Fibroblast of pulmonary artery (primary cell): ENCODE measurements at regions not wholly inside any gene's neighbourhood (a gene's known extent, or its start where the extent isn't known, plus 50 kb on each side); places are given as distances from the start of the nearest gene placed in this dataset.
"Not testable (repeated sequence)": the region's sequence is repeated elsewhere in the genome, so short reads cannot be mapped to it uniquely, and the experiment has no call there.

Source experiments
- DNase-seq: peaks from one replicate; pipeline ENCODE4 v3.0.0-alpha.2; 2010; ENCODE audit warnings: low read depth
- H3K4me3 ChIP-seq: replicated peaks from 2 replicates; pipeline ENCODE4 v1.5.1; 2011; ENCODE audit warnings: low read depth, mild to moderate bottlenecking, control low read depth, low read length, moderate library complexity
- TF ChIP-seq, protein P1 (sequence below): IDR thresholded peaks from 2 replicates; pipeline ENCODE4 v1.5.1; 2011; ENCODE audit warnings: mild to moderate bottlenecking, control low read depth, low read length, inconsistent platforms; ENCODE audit errors: missing control alignments

DNA sequence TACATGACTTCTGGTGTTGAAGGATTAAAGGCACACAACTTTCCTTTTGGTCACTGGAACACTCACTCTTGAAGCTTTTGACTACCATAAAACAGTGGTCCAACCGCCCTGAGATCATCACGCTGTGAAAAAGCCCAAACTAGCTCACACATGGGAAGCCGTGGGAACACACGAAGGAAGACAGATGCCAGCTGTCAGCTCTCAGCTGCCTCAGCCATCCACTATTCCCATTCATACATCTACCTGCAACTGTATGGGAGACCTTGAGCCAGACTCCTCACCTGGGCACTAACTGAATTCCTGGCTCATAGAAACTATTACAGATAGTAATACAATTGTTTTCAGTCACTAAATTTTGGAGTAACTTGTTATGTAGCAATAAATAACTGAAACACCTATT is 246.1 kb downstream of the MSX2 start:
- H3K4me3 ChIP-seq = no peak overlapping the region
- DNase-seq = no peak
- TF ChIP-seq, protein P1, sequence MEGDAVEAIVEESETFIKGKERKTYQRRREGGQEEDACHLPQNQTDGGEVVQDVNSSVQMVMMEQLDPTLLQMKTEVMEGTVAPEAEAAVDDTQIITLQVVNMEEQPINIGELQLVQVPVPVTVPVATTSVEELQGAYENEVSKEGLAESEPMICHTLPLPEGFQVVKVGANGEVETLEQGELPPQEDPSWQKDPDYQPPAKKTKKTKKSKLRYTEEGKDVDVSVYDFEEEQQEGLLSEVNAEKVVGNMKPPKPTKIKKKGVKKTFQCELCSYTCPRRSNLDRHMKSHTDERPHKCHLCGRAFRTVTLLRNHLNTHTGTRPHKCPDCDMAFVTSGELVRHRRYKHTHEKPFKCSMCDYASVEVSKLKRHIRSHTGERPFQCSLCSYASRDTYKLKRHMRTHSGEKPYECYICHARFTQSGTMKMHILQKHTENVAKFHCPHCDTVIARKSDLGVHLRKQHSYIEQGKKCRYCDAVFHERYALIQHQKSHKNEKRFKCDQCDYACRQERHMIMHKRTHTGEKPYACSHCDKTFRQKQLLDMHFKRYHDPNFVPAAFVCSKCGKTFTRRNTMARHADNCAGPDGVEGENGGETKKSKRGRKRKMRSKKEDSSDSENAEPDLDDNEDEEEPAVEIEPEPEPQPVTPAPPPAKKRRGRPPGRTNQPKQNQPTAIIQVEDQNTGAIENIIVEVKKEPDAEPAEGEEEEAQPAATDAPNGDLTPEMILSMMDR = no peak

DNA sequence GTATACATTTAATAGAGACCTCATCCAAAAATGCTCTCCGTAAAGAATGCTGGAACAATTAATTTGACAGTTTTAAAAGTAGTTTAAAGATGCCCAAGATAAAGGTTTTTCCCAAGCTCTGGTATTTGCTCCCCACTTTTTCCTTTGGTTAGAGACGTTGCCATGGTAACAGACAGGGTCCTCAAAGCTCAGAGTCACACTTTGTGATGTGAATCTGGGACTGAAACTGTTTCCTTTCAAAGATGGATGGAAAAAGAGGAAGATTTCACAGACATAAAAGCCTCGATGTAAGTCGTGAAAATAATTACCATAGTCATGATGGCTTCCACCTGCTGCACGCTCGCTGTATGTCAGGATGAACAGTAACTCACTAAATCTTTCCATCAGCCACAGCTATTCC is 229.5 kb downstream of the MSX2 start:
- no peak overlapping the region for H3K4me3 ChIP-seq
- DNase-seq = no peak
- TF ChIP-seq, protein P1 = no peak

DNA sequence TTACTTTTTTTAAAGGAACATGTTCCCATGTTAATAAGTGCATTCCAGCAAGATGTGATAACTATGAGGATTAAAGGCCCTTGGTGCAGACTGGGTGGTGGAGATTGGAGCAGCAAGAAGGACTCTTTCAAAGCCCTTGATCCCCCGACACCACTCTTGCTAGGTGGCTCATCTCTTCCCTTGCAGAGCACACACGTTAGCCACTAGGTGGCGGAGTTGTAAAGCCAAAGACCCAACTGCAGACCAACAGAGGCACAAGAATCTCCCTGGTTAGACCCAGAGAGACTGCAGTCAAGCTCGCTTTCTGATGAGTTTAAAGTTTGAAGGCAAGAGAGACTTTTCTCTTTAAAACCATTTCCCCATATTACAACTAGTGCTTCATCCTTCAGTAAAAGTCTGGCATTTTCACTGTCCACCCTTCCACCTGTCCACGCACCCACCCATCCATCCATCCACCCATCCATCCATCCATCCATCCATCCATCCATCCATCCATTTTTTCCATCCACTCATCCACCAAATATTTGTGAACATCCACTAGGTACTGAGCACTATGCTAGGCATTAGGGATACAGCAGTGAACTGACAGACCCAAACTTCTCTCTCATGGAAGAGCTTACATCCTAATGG is 226.9 kb downstream of the MSX2 start:
- TF ChIP-seq, protein P1 = peak; percentile 88
- peak; percentile 72 for DNase-seq
- H3K4me3 ChIP-seq = no peak overlapping the region

DNA sequence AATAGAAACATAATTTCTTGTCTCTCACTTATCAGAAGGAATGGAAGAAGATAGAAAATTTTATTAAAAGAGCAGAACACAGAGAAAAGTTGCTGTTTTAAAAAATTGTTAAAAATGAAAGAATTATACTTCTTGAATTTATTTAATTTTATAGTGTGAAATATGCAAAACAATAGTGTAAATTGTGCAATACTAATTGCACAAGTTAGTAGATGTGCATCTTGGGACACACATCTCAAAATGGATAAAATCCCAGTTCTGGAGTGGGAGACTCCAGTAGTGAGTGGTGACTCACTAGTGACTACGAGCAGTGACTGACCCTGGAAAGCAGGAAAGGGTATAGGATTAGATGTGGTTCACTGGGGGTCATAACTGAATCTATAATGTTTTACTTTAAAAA is 223.2 kb downstream of the MSX2 start:
- TF ChIP-seq, protein P1 = no peak
- DNase-seq = no peak
- H3K4me3 ChIP-seq = no peak overlapping the region

DNA sequence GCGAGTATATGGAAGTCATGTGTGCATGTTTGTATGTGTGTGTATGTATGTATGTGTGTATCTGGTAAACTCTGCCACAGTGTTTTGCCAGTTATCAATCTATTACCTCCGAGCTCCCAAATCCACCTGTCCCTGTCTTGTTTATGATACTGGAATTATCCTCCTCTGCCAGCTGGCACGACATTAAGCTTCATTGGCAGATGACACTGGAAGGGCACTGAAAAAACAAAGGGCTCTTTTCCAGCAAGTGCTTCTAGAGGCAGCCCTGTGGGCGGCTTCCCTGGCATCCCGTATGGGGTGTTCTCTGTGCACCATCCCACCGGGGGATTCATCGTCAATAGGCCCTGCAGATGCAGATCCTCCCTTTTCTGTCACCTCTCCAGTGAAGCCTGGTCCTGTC is 221.5 kb downstream of the MSX2 start:
- H3K4me3 ChIP-seq = no peak overlapping the region
- TF ChIP-seq, protein P1 = no peak
- no peak for DNase-seq

DNA sequence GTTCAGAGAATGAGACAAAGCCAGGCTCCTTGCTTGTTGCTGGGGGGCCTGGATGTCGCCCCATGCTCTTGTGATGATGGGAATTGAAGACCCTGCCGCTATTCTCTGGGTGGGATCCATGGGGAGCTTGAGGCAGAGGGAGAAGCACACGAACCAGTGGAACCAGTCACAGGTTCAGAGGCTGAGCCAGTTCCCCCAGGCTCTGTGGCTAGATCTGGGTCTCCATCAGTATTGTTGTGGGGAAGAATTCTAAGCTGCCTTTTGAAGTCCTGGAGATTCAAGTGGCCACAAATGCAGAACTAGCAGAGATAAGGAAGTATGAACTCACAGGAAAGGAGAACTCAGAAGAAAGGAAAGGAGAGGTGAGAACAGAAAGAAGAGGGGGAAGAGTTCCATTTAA is 219.4 kb downstream of the MSX2 start:
- TF ChIP-seq, protein P1 = no peak
- H3K4me3 ChIP-seq = no peak overlapping the region
- DNase-seq = no peak

DNA sequence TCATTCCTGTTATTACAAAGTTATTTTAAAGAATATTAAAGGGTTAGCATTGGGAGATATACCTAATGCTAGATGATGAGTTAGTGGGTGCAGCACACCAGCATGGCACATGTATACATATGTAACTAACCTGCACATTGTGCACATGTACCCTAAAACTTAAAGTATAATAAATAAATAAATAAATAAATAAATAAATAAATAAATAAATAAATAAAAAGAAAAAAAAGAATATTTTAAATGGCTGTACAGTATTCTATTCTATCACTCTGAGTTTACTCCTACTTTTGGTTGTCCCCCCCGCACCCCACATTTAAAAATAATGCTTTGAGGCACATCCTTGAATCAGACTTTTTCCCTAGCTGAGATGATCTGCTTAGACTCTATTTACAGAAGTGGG is 218.6 kb downstream of the MSX2 start:
- DNase-seq, H3K4me3 ChIP-seq: not testable (repeated sequence)
